ENCODE measurements at regions not wholly inside any gene's neighbourhood (a gene's known extent, or its start where the extent isn't known, plus 50 kb on each side); places are given as distances from the start of the nearest gene placed in this dataset.

GRCh38 chr3:22453906-22454535 lies 703.0 kb upstream of the ZNF385D start:
- Histone ChIP-seq H3K27me3 (ENCODE audit: control insufficient read depth in 2 of 2, insufficient read depth in 2 of 2, low read length in 2 of 2) (no peaks in the 10 kb centered on the region), H3K36me3 (ENCODE audit: control insufficient read depth in 2 of 2, extremely low read depth in 1 of 2, insufficient read depth in 2 of 2, low read length in 2 of 2) (no peaks in the 10 kb centered on the region), H4K20me1 (replicated peaks; ENCODE audit: control insufficient read depth, extremely low read depth, insufficient read depth, low read length) (no peaks in the 10 kb centered on the region), H3K4me3 (replicated peaks in 1 of 3; ENCODE audit: insufficient read depth in 1 of 3, low read depth in 1 of 3, low read length in 3 of 3) (no peak overlapping the region), H3K9me3 (replicated peaks; ENCODE audit: control insufficient read depth, insufficient read depth, low read length) (no peaks in the 10 kb centered on the region), H3K9ac (replicated peaks; ENCODE audit: extremely low read depth, insufficient read depth, low read length) (no peak overlapping the region), H3K4me1 (ENCODE audit: control insufficient read depth, extremely low read depth, insufficient read depth, low read length) (no peaks in the 10 kb centered on the region), H3K79me2 (ENCODE audit: control insufficient read depth, insufficient read depth, low read length) (no peaks in the 10 kb centered on the region), H2AFZ (ENCODE audit: low read depth, low read length) (no peak overlapping the region), H3K9me1 (replicated peaks; ENCODE audit: control insufficient read depth, extremely low read depth, insufficient read depth, low read length) (no peaks in the 10 kb centered on the region), H3K27ac (ENCODE audit: insufficient read depth, low read depth, low read length) (no peak overlapping the region), H3K4me2 (ENCODE audit: insufficient read depth, low read length) (no peak overlapping the region)
- TF ChIP-seq EZH2 (IDR thresholded peaks at IDR 0.05; ENCODE audit: borderline replicate concordance, low read depth, low read length, severe bottlenecking) (no peak), FOS (IDR thresholded peaks at IDR 0.05; ENCODE audit: borderline replicate concordance, insufficient read depth, low read length) (no peak), GATA2 (IDR thresholded peaks at IDR 0.05; ENCODE audit: insufficient read depth, insufficient read length, low read depth, low read length) (no peak), MAX (IDR thresholded peaks at IDR 0.05; ENCODE audit: insufficient read depth, insufficient read length) (no peak), JUN (IDR thresholded peaks at IDR 0.05; ENCODE audit: borderline replicate concordance, insufficient read depth, insufficient read length, low read depth) (no peak), POLR2AphosphoS5 (IDR thresholded peaks at IDR 0.05; ENCODE audit: insufficient read depth, low read depth, low read length) (no peak)
- dilution Hi-C loops (cut with MboI; ENCODE audit: extremely low pct_ligation_motif_present, low sequenced_read_pairs) = no loop called here
- BruUV-seq (replicated peaks) = no TSS peak
- no peak for FAIRE-seq
- intact Hi-C loops (cut with micrococcal nuclease) = no loop called here
- POLR2A ChIA-PET = no interaction called here
- no peak for DNase-seq (ENCODE audit: low read depth, low spot score)
- CTCF ChIA-PET = no interaction called here

- Histone ChIP-seq H3K36me3 (ENCODE audit: control insufficient read depth in 2 of 2, extremely low read depth in 1 of 2, insufficient read depth in 2 of 2, low read length in 2 of 2) (no peaks in the 10 kb centered on the region), H3K4me2 (ENCODE audit: insufficient read depth, low read length) (no peak overlapping the region), H4K20me1 (replicated peaks; ENCODE audit: control insufficient read depth, extremely low read depth, insufficient read depth, low read length) (no peaks in the 10 kb centered on the region), H3K9ac (replicated peaks; ENCODE audit: extremely low read depth, insufficient read depth, low read length) (no peak overlapping the region), H3K27me3 (ENCODE audit: control insufficient read depth in 2 of 2, insufficient read depth in 2 of 2, low read length in 2 of 2) (no peaks in the 10 kb centered on the region), H3K9me3 (replicated peaks; ENCODE audit: control insufficient read depth, insufficient read depth, low read length) (peaks cover 2% of the 10 kb centered on the region), H3K4me1 (ENCODE audit: control insufficient read depth, extremely low read depth, insufficient read depth, low read length) (no peaks in the 10 kb centered on the region), H2AFZ (ENCODE audit: low read depth, low read length) (no peak overlapping the region), H3K4me3 (replicated peaks in 1 of 3; ENCODE audit: insufficient read depth in 1 of 3, low read depth in 1 of 3, low read length in 3 of 3) (no peak overlapping the region), H3K79me2 (ENCODE audit: control insufficient read depth, insufficient read depth, low read length) (no peaks in the 10 kb centered on the region), H3K9me1 (replicated peaks; ENCODE audit: control insufficient read depth, extremely low read depth, insufficient read depth, low read length) (no peaks in the 10 kb centered on the region), H3K27ac (ENCODE audit: insufficient read depth, low read depth, low read length) (no peak overlapping the region)
- no TSS peak for BruUV-seq (replicated peaks)
- POLR2A ChIA-PET = no interaction called here
- dilution Hi-C loops (cut with MboI; ENCODE audit: extremely low pct_ligation_motif_present, low sequenced_read_pairs) (no loop called here), intact Hi-C loops (cut with micrococcal nuclease) (no loop called here)
- TF ChIP-seq GATA2 (IDR thresholded peaks at IDR 0.05; ENCODE audit: insufficient read depth, insufficient read length, low read depth, low read length) (no peak), FOS (IDR thresholded peaks at IDR 0.05; ENCODE audit: borderline replicate concordance, insufficient read depth, low read length) (no peak), MAX (IDR thresholded peaks at IDR 0.05; ENCODE audit: insufficient read depth, insufficient read length) (no peak), POLR2A (IDR thresholded peaks at IDR 0.05; ENCODE audit: low read depth, low read length) (no peak), POLR2AphosphoS5 (IDR thresholded peaks at IDR 0.05; ENCODE audit: insufficient read depth, low read depth, low read length) (no peak), CTCF (IDR thresholded peaks at IDR 0.05; ENCODE audit: extremely low read depth in 1 of 2, insufficient read depth in 1 of 2, low read depth in 1 of 2, low read length in 2 of 2) (no peak), MYC (IDR thresholded peaks at IDR 0.05; ENCODE audit: low read depth, low read length) (no peak), EZH2 (IDR thresholded peaks at IDR 0.05; ENCODE audit: borderline replicate concordance, low read depth, low read length, severe bottlenecking) (no peak), JUN (IDR thresholded peaks at IDR 0.05; ENCODE audit: borderline replicate concordance, insufficient read depth, insufficient read length, low read depth) (no peak)
- CTCF ChIA-PET = no interaction called here
- FAIRE-seq = no peak
- DNase-seq (ENCODE audit: low read depth, low spot score) = no peak
Observed at GRCh38 chr3:22469995-22470394, 719.0 kb upstream of the ZNF385D start.

Measured in endothelial cell of umbilical vein (primary cell).